ENCODE measurements at regions not wholly inside any gene's neighbourhood (a gene's known extent, or its start where the extent isn't known, plus 50 kb on each side); places are given as distances from the start of the nearest gene placed in this dataset.

DNA sequence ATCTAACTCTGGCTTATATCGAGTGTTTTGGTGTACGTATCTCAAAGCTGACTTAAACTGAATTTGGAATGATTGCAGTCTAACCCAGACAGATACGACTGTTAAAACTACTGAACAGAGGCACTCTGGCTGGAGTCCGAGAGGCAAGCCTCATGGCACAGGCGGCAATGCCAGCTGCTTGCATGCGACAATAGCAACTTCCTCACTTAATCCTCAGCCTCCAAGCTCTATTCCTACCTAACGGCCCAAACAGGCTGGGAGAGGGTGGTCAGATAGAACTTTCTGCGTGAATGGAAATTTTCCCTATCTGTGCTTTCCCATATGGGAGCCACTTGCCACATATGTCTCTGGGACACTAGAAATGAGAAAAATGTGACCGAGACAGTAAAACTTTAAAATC is 292.0 kb upstream of the KLF6 start:
- FAIRE-seq: no peak

DNA sequence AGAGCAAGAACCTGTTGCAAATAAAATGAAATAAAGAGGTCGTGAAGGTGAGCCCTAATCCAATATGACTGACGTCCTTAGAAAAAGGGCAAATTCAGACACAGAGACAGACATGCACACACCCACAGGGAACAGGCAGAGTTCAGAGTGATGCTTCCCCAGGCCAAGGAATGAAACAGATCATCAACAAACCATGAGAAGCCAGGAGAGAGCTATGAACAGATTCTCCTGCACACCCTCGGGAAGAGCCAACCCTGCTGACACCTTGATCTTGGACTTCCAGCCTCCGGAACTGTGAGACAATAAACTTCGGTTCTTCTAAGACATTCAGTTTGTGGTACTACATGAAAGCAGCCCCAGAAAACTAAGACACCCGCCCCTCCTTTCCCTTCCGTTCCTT is 290.4 kb upstream of the KLF6 start:
- H3K36me3 ChIP-seq (ENCODE audit: control insufficient read depth, insufficient read depth, low read length): no peaks in the 10 kb centered on the region
- no peaks in the 10 kb centered on the region for H3K27me3 ChIP-seq (ENCODE audit: control insufficient read depth, insufficient read depth, low read length)
- DNase-seq (ENCODE audit: low read depth) (no peak), FAIRE-seq (peak; percentile 28)
- TF ChIP-seq, protein P1, sequence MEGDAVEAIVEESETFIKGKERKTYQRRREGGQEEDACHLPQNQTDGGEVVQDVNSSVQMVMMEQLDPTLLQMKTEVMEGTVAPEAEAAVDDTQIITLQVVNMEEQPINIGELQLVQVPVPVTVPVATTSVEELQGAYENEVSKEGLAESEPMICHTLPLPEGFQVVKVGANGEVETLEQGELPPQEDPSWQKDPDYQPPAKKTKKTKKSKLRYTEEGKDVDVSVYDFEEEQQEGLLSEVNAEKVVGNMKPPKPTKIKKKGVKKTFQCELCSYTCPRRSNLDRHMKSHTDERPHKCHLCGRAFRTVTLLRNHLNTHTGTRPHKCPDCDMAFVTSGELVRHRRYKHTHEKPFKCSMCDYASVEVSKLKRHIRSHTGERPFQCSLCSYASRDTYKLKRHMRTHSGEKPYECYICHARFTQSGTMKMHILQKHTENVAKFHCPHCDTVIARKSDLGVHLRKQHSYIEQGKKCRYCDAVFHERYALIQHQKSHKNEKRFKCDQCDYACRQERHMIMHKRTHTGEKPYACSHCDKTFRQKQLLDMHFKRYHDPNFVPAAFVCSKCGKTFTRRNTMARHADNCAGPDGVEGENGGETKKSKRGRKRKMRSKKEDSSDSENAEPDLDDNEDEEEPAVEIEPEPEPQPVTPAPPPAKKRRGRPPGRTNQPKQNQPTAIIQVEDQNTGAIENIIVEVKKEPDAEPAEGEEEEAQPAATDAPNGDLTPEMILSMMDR (IDR thresholded peaks at IDR 0.05; ENCODE audit: insufficient read depth, low read length, severe bottlenecking): no peak
- no peak overlapping the region for H3K4me3 ChIP-seq (ENCODE audit: low read depth, low read length)

More for the DNA sequence above, 292.0 kb upstream of the KLF6 start:
- Histone ChIP-seq H3K36me3 (ENCODE audit: control insufficient read depth, insufficient read depth, low read length) (no peaks in the 10 kb centered on the region), H3K4me3 (ENCODE audit: low read depth, low read length) (no peak overlapping the region), H3K27me3 (ENCODE audit: control insufficient read depth, insufficient read depth, low read length) (no peaks in the 10 kb centered on the region)
- TF ChIP-seq, protein P1 (IDR thresholded peaks at IDR 0.05; ENCODE audit: insufficient read depth, low read length, severe bottlenecking): no peak
- DNase-seq (ENCODE audit: low read depth): no peak

DNA sequence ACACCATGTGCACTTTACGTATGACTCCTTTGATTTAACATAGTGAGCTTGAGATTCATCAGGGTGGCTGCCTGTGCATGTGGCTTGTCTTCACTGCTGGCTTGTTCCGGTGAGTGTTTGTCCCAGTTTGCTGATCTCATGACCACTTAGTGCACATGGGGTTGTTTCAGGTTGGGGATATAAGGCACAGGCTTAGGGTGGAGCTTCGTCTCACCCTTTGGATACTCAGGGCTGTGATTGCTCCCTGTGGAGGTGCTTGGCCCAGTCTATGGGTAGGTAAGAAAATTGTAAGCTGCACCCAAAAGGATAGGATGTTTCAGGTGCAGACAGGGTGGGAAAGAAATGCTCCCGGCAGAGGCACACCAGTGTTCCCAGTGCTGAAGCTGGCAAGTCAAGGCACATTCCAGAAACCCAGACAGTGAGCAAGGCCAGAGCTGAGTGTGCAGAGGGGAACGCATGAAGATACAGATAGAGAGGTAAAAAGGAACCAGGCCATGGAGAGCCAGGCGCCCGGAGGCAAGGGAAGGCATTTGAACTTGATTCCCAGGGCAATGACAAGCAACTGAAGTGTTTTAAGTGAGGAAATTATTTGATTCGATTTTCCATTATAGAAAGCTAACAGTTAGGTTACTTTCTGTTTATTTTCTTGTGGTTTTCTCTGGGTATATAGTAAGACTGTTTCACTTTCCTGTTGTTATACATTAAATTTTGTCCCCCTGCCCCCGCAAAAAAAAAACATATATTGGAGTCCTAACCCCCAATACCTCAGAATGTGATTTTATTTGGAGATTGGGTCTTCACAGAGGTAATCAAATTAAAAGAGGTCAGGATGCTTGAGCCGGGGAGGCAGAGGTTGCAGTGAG is 289.8 kb upstream of the KLF6 start:
- FAIRE-seq (peak; percentile 97), DNase-seq (ENCODE audit: low read depth) (peak; percentile 94)
- no peaks in the 10 kb centered on the region for H3K36me3 ChIP-seq (ENCODE audit: control insufficient read depth, insufficient read depth, low read length)

DNA sequence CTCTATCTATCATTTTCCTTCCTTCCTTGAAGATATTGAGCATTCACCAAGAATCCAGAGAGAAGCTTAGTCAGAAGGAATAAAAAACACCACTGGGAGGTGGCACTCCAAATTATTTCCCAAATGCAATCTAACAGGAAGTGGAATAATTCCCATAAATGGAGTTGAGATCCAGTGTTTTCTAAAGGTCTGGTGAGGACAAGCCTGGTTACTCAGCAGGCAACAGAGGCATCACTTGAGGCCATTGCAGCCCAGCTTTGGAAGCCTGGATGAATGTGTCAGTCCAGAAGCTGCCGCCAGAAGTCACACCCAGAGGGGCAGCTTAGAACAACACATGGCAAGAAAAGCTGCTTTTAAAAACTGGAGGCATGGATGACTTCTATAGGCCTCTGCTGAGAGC is 288.9 kb upstream of the KLF6 start:
- FAIRE-seq: no peak
- TF ChIP-seq, protein P1 (IDR thresholded peaks at IDR 0.05; ENCODE audit: insufficient read depth, low read length, severe bottlenecking): no peak
- DNase-seq (ENCODE audit: low read depth): peak; percentile 87
- Histone ChIP-seq H3K27me3 (ENCODE audit: control insufficient read depth, insufficient read depth, low read length) (no peaks in the 10 kb centered on the region), H3K4me3 (ENCODE audit: low read depth, low read length) (no peak overlapping the region), H3K36me3 (ENCODE audit: control insufficient read depth, insufficient read depth, low read length) (no peaks in the 10 kb centered on the region)

More for the DNA sequence above, 289.8 kb upstream of the KLF6 start:
- no peaks in the 10 kb centered on the region for H3K27me3 ChIP-seq (ENCODE audit: control insufficient read depth, insufficient read depth, low read length)
- no peak overlapping the region for H3K4me3 ChIP-seq (ENCODE audit: low read depth, low read length)
- TF ChIP-seq, protein P1 (IDR thresholded peaks at IDR 0.05; ENCODE audit: insufficient read depth, low read length, severe bottlenecking): no peak

DNA sequence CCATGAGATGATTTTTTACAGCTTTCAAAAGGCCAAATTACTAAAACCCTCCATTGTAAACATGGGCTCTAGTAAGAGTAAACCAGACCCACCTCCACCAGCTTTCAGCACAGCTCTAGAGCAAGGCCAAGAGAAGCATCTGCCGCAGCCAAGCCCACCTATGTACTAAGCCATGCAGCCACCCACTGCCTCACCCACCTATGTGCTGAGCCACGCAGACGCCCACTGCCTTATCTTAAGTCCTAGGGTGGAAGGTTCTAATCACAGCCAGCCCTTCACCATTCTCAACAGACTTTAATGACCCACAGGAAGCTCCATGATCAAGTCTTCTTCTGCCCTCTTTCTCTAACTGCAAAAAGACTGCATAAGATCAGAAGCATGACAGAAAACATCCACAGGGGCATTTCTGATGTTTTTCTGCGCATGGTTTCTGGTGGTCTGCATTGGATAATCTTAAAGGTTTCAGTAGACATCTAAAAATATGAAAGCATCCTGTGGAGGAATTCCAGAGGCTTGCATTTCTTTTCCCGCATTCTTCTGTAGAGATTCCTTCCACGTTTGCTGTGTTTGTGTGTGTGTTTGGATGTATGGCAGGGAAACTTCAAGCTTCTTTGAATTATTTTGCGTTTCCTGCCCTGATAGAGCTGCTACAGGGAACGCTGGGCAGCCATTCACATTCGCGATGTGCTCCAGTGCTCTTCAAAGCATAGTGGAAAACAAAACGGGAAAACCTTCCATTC is 286.1 kb upstream of the KLF6 start:
- Histone ChIP-seq H3K4me3 (ENCODE audit: low read depth, low read length) (no peak overlapping the region), H3K36me3 (ENCODE audit: control insufficient read depth, insufficient read depth, low read length) (no peaks in the 10 kb centered on the region), H3K27me3 (ENCODE audit: control insufficient read depth, insufficient read depth, low read length) (no peaks in the 10 kb centered on the region)
- TF ChIP-seq, protein P1 (IDR thresholded peaks at IDR 0.05; ENCODE audit: insufficient read depth, low read length, severe bottlenecking): no peak
- DNase-seq (ENCODE audit: low read depth) (no peak), FAIRE-seq (no peak)

All from bronchial epithelial cell (primary cell).